HG02852 (cell line): ENCODE measurements at regions not wholly inside any gene's neighbourhood (a gene's known extent, or its start where the extent isn't known, plus 50 kb on each side); places are given as distances from the start of the nearest gene placed in this dataset.

Experiments used
- ATAC-seq: cut with Tn5 transposase; IDR thresholded peaks from one replicate; pipeline ENCODE4 v1.9.1; 2021; ENCODE audit warnings: mild to moderate bottlenecking, moderate library complexity; ENCODE audit not compliant: unreplicated experiment

DNA sequence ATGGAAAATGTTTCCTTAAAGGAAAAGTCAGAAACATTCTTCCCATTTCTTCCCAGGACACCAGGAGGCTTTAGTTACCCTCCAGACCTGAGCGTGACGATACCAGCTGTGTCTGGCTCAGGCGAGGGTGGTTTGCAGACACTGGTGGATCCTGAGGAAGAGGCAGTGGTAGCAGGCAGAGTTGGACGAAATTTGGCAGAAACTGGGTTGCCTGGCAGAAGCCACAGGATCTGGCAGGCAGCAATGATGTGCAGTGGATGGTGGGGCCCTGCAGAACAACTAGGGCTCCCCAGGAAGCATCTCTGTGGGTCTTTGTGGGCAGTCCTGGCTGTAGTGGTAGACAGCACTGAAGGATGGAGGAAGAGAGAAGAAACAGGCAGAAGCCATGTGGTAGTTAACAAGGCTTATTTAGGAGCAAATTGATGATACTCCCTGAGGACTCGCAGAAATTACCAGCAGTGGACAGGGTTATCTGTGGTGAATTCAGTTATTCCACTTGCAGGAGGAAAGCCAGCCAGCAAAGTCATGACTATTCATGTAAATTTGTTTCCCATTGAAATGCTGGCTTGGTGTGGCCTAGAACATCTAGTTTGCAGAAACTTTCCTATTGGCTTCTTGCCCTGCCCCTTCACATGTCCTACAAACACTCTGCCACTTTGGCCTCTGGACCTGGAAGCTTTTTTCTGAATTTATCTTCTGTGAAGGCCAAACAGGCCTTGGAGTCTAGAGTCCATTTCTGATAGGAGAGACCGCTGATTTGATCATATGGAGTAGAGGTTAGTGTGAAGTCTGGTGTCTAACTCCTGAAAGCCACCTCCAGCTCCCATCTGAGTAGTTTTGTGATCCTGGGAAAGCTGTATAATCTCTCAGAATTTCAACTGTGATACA is 212.0 kb downstream of the DMRT2 start:
- no peak for ATAC-seq

DNA sequence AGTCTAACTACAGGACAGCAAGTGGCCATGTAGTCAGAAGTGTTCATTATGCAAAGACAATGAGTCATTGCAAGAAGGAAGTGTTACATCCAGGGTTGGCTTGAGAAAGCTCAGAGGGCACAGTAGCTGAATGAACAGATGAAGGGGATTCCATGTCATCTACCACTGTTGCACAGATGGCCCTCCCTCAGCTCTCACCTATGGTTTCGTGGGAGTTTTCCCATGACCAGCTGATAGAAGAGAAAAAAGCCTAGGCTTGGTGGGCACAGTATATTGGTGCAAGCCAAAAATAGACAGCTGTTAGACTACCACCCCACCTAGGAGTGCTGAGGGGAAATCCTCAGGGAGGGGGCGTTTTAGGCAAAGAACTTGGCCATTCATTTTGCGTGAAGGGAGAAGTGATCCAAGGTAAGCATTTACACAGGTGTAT is 217.0 kb downstream of the DMRT2 start:
- peak; percentile 84 for ATAC-seq

DNA sequence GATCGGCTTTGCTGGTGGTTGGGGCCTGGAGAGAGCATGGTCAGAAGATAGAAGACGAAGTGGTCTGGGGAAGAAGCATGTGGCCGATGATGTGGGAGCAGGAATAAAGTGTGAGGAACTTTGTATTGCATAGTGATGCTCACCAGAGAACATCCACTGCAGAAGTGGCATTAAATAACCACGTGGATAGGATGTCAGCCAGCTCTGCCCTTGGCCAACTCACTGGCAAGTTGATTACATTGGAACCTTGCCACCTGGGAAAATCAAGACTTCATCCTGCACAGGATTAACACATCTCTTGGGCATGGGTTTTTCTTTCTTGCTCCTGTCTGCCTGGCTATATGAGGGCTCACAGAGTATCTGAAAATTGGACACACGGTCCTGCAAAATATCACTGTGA is 217.4 kb downstream of the DMRT2 start:
- no peak for ATAC-seq

DNA sequence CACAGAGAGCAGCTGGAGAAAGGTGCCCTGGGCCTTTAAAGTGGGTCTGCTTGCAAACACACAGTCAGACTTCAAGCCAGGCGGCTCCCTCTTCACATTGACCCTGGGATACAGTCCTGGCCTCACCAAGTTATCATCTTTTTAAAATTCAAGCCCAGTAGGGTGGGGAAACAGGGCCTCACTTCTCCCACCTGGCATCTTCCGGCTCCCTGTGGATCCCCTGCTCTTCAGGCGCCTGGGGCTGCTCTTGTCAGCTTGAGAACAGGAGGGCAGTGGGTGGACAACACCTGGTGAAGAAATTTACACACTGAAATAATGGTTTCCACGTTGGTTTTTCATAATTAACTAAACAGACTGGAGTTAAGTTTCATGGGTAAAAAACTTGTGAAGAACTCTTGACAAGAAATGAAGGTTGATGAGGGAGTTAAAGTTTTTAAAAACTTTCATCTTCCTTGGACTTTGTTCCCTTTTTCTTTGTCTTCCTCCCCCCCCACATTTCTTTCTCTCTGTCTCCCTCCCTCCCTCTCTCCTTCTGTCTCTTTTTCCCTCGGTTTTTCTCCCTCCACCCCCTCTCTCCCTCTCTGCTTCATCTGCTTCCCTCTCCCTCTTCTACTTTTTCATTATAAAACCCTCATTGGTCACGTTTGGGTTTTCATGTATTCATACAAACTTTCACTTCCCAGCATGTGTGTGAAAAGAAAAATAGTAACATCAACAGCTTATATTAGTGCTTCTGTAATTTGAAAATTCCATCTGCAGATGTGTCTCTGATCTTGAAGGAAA is 219.6 kb downstream of the DMRT2 start:
- ATAC-seq: no peak

DNA sequence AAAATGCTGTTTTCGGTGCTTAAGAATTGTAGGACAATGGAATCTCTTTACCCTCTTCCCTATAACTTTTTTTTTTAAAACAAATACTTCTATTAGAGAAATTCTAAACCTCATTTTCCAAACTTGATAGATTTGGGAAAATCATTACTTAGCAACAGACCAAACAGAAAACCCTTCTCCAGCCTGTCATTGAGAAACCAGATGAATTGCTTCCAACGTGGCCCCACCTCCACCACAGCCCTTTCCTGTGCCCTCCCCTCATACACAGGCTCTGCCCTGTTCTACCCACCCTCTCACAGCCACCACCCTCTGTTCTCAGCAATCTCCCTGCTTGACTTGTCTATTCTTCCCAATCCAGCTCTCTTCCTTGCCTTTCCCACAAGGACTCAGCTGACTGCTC is 221.2 kb downstream of the DMRT2 start:
- ATAC-seq: no peak

DNA sequence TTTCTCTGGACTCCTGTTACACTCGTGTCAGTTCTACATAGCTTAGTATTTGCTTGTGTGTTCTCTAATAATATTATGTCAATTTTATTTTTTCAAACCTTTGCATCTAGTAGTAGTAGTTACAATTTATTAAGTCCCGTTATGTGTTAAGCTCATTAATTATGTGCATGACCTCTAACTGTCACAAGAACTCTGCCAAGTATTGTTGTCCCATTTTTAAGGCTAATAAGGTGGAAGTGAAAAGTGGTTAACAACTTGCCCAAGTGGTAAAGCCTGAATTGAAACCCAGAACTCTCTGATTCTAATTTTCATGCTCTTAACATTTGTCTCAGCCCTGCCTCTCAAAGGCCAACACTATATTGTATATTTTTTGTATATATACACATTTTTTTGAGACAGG is 221.6 kb downstream of the DMRT2 start:
- no peak for ATAC-seq

DNA sequence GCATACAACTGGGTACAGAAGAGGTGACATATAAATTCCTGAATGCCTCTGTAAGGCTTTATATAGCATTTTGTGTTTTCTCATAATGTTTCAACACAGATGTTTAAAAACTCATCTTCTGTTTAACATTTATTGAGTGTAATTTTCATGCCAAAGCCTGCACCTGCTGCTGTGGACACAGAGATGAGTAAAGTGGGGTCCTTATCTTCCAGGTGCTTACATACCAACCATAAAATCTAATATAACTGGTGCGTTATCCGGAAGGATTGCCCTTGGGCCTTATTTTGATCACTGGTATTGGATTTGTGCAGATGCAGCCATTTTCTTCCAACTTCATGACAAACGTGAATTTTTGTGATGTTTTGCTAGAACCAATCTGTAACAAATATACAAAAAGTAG is 222.3 kb downstream of the DMRT2 start:
- no peak for ATAC-seq

DNA sequence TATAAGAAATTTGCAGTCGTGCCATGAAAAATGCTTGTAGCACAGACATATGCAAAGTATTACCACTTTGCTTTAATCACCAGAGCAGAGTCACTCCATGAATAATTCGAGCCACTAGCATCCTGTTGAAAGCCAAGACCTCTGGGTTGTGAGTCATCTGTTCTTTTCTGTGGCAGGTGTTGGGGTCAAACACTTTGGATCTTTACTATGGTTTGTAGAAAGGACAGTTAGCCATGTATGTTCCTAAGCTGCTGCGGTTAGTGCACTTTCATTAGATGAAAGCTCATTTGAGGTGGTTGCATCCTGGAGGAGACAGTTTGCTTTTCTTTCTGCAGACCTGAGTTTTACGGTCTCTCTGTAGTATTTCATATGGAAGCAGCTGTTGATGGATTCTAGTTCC is 223.7 kb downstream of the DMRT2 start:
- no peak for ATAC-seq

DNA sequence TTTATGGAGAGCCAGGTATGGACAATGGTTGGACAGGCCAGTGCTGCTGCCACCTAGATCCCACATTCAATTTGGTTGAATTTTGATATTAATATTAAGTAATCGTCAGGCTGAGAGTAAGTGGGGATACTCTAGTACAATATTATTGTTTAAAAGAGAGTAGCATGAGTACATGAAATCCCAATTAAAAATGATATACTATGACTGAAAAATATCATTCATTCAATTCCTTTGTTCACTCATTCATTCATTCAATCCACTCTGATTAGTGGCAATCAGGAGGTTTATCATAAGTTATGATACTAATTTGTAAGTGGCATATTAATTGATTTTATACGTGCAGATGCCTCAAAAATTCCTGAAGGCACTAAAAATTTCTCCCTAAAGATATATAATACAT is 224.2 kb downstream of the DMRT2 start:
- no peak for ATAC-seq

DNA sequence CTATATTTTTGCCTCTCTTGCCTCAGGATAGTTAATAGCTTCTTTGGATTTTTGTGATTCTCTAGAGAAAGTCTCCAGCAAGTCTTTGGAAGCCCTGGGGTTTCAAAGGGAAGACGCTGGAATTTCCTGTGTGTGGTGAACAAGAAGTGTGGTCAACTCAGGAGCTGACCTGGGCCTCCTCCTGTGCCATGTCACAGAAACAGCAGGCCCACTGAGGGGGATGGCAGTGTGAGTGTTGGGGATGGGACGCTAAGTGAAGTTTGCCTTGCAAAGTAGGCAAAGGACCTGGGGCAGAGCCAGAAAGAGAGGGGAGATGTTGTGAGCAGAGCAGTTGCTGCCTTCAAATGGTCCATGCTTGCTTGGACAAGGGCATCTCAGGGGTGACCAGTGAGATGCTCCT is 226.3 kb downstream of the DMRT2 start:
- ATAC-seq: no peak

DNA sequence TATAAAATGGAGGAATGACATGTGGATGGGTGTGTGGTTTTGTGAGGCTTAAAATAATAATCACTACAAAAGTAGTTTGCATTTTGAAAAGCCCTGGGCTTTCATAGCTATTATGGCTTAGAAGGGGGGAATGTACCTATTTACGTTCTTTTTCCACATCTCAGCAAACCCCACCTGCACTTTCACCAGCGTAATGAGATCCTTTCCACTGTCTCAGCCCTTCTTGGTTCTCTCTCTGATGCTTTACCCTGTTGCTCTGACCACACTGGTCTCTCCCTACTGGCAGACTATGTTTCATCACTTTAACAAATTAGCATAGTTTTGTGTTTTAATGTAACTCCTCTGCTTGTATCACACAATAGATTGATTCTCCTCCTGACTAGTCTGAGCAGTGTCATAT is 234.6 kb downstream of the DMRT2 start:
- no peak for ATAC-seq

DNA sequence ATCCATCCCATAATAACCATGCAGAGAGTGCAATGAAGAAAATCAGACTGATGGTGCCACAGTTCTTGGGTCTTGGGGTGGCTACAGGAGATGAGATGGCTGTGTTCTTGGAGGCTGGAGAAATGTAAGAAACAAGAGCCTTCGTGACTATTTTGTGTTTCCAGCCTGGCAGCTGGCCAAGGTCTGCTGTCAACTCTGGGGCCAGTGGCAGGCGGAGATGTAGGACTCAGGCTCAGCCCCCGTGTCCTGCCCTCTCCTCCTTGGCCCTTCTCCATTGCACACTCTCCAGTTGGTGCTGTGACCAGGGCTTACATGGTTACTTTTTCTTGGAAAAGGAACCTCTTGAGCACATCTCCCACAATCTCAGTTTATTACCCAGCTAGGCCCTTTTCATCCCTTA is 235.4 kb downstream of the DMRT2 start:
- no peak for ATAC-seq

DNA sequence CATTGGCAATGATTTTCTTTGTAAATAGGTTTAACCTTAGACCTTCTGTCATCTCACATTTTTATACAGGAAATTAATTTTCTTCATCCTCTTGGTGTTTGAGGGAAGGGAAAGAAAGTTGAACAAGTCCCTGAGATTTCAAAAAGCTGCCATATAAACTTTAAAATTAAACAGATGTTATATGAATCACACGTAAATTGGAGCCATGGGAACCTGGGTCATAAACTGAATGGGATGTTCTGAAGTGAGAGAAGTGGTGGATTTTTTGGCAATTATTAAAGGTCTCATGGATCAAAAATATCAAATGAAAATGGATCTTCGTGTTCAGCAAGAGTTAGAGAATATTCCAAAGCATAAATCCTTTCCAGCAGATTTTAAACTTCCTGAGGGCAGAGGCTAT is 242.2 kb downstream of the DMRT2 start:
- ATAC-seq: no peak

DNA sequence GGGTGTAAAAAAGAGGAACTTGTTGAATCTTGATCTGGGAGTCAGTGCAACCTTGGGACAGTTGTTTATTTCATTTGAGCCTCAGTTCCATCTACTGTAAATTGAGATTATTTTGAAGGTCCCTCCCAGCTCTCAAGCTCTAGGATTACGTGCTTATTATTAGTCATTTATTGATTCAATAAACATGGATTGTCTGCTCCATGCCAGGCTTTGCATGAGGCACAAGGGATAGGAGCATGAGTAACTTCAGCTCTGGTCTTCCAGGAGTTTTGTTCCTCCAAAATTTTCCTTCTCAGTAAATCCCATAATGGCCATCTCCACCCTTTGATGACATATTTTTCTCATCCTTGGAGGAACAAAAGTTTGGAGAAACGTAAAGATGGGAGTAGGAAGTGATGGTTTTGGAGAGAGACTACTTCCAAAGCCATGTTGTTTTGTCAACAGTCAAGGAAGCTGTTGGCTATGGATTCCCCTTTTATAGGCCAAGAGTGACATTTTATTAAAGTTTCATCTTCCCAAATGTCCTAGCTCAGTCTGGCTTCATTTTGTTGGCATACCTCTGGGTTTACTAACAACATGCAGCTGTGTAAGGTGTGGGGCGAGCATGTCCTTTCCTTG is 244.6 kb downstream of the DMRT2 start:
- no peak for ATAC-seq

DNA sequence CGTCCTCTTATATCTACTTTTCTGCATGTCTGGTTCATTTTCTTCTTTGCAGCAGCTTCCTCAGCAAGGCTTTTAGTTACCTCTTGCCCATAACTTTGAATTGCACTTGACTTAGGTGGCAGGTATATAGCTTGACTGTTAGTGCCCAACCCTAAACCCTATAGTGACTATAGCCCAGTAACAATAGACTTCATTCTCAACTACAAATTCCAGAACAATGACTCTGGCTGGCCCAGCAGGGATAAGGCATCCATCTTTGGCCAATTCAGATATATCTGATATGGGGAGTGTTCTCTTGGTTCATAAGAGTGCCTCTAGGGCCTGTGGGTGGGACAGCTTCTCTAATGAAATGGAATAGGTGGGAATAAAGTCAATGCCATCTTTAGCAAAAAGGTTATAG is 246.2 kb downstream of the DMRT2 start:
- no peak for ATAC-seq

DNA sequence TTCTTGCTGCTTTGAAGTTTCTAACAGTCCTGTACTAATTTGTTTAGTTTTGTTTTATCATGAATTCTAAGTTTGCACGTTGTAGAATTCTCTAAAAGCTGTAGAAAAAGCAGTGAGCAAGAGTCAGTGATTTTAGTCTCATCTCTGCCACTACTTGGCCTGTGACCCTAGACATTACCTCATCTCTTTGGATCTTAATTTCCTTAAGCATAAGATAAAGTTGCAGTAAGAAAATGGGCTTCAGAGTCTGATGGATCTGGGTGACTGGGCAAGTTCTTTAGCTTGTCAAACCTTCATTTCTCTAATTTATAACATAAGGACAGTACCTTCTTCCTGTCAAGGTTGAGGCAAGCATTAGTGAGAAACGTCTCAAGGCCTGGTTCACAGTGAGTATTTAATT is 247.9 kb downstream of the DMRT2 start:
- no peak for ATAC-seq

DNA sequence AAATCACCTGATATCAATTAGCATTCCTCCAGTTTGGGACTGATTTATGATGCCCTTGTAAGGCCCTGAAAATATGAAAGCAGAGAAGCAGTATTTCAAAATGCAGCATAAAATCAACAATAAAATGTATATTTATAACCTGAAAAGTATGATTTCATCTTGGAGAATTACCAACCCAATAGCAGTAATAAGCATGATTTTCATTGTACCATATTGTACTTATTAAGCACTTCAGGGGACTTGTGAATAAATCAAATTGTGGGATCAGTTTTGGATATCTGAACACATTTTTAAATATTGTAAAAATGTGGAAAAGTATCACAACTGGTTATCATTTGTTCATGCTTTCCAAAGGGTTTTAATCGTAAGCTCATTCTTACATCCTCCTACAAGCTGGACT is 250.8 kb downstream of the DMRT2 start:
- ATAC-seq: no peak

DNA sequence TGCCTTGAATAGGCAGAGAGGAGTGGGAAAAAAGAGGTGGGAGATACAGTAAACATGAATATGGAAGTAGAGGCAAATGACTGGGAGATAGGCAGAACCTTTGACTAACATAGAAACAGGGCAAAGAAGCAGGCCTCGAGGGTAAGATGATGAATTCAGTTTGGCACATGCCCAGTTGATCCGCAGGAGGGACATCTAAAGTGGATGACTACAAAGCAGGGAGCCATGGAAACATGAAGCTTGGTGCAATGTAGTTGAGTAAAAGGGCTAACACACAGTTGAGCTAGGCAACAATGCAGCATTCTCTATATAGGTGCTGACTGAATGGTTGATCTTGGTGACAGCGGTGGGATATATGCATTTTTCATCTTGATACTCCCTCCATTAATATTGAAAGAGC is 253.8 kb downstream of the DMRT2 start:
- ATAC-seq: no peak

DNA sequence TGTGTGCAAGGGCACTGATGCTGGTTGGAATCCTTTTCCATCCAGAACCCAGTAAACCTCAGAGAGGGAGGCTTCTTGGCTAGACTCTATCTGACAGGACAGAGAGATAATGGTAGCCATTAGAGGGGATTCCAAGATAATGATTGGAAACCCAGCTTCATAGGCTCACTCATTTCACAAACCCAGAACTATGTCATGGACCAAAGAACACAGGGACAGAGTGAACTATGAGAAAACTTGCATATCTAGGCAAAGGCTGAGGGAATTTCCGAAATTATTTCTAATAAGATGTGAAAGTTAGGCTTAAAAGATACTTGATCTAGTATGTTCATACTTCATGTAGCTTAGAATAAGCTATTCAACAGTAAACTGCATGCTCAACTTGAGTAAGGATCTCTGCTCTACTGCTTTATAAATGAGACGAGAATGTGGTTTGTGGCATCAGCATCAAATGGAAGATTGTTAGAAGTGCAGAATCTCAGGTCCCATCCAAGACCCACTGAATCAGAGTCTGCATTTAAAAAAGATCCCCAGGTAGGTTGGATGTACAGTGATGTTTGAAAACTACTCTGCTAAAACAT is 261.4 kb downstream of the DMRT2 start:
- ATAC-seq: no peak

DNA sequence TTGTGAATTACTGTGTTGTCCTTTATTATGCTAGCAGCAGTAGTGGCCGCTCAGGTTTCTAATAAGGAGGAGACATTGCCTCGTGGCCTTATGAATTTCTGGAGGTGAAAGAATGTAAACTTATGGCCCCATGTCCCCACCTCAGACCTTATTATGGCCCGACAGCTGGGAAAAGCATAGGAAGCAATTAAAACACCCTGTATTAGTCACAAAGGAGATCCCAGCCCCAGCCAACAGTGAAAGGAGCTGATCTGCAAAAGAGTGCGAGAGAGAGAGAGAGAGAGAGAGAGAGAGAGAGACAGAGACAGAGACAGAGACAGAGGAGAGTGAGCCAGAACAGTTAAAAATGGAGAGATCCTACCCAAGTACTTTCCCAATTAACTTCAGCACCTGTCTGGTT is 269.3 kb downstream of the DMRT2 start:
- ATAC-seq: no peak

DNA sequence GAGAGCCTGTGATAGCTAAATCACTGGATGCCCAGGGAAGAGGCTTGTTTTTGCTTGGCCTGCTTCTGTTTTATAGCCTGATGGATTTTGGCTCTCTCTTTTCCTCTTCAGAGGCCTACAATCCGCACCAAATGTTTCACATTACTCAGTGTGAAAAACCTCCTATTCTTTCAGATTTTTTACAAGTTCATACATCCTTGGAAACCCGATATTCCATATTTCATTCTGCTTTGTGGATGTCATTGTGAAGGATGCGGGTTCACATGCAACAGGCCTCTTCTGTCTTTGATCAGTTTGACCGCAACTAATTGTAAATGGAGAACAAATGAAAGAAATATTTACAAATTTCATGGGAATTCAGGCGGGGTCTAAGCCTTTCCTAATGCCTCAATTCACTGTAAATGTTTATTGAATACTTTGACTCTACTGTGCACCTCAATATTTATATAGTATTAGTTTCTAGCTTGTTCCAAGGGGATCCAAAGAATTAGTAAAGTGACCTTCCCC is 269.9 kb downstream of the DMRT2 start:
- ATAC-seq: no peak
